ENCODE measurements at regions not wholly inside any gene's neighbourhood (a gene's known extent, or its start where the extent isn't known, plus 50 kb on each side); places are given as distances from the start of the nearest gene placed in this dataset.

DNA sequence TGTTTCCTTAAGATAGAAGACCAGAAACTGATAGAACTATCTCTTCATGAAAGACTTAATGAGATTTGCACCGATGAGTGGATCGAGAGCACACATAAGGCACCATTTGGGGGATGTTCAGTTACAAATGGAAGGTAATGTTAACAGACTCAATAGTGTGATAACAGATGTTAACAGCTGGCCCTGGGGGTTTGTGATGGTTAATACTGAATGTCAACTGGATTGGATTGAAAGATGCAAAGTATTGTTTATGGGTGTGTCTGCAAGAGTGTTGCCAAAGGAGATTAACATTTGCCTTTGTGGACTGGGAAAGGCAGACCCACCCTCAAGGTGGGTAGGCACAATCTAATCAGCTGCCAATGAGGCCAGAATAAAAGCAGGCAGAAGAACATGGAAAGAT lies 130.5 kb upstream of the DGKB start:
- no peaks in the 10 kb centered on the region for H3K4me1 ChIP-seq (ENCODE audit: insufficient read depth, low read length)

DNA sequence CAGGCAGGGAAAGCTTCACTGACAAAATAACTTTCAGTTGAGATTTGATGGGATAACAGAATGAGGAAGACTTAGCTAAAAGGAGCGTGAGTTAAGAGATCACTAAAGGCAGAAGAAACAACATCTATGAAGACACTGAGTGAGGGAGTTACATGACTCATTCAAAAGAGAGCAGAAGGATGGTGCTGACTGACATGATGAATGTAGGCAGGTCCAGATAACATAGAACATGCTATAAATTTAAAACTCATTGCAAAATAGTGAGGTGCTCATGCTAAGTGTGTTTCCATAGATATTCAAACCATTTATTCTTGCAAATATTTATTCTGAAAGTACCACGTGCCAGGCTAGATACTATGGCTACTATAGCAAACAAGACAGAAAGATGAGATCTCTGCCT lies 116.4 kb upstream of the DGKB start:
- Histone ChIP-seq H3K4me1 (ENCODE audit: insufficient read depth, low read length) (peaks cover 4% of the 10 kb centered on the region; the same call in 1 of the 2 replicates), H3K36me3 (ENCODE audit: insufficient read depth, low read length) (no peaks in the 10 kb centered on the region), H3K9me3 (ENCODE audit: control insufficient read depth, insufficient read depth, low read length) (no peaks in the 10 kb centered on the region), H3K9ac (ENCODE audit: low read depth, low read length) (no peak overlapping the region)

More for the DNA sequence above, 130.5 kb upstream of the DGKB start:
- Histone ChIP-seq H3K36me3 (ENCODE audit: insufficient read depth, low read length) (no peaks in the 10 kb centered on the region), H3K9me3 (ENCODE audit: control insufficient read depth, insufficient read depth, low read length) (no peaks in the 10 kb centered on the region), H3K9ac (ENCODE audit: low read depth, low read length) (no peak overlapping the region)

DNA sequence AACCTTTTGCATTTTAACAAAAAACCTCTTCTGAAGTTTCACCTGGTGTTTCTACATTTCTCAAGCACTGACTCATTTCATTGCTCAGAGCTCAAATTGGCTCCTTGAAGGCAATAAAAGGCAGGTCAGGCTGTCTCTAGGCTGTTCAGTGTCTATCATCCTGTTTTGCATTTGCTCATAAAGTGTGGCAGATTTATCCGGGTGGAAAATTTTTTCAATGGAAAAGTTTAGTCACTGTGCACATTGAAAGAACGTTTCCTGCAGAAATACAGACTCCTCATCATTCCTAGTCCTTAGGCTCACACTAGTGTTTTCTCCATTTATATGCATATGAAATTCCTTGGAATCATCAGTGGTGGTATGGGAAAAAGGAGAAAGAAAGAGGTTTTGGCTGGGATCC lies 114.2 kb upstream of the DGKB start:
- no peaks in the 10 kb centered on the region for H3K9me3 ChIP-seq (ENCODE audit: control insufficient read depth, insufficient read depth, low read length)
- no peaks in the 10 kb centered on the region for H3K36me3 ChIP-seq (ENCODE audit: insufficient read depth, low read length)
- H3K4me1 ChIP-seq (ENCODE audit: insufficient read depth, low read length) = peaks cover 7% of the 10 kb centered on the region
- no peak overlapping the region for H3K9ac ChIP-seq (ENCODE audit: low read depth, low read length)

DNA sequence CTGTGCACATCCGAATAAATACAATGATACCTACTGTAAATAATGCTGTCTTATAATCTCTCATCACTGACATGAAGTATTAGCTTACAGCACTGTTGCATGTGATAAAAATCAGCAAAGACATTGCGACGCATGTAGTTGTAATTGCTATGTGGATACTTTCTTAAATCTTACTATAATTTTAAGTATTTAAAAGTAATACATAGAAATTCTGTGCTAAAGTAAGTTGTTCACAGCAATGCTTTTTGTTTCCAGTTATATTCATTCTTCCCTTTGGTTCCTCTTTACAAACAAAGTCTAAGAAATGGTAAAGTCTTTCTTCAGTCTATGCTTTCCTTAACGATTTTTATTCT lies 113.7 kb upstream of the DGKB start:
- no peaks in the 10 kb centered on the region for H3K36me3 ChIP-seq (ENCODE audit: insufficient read depth, low read length)
- peaks cover 10% of the 10 kb centered on the region for H3K4me1 ChIP-seq (ENCODE audit: insufficient read depth, low read length)

DNA sequence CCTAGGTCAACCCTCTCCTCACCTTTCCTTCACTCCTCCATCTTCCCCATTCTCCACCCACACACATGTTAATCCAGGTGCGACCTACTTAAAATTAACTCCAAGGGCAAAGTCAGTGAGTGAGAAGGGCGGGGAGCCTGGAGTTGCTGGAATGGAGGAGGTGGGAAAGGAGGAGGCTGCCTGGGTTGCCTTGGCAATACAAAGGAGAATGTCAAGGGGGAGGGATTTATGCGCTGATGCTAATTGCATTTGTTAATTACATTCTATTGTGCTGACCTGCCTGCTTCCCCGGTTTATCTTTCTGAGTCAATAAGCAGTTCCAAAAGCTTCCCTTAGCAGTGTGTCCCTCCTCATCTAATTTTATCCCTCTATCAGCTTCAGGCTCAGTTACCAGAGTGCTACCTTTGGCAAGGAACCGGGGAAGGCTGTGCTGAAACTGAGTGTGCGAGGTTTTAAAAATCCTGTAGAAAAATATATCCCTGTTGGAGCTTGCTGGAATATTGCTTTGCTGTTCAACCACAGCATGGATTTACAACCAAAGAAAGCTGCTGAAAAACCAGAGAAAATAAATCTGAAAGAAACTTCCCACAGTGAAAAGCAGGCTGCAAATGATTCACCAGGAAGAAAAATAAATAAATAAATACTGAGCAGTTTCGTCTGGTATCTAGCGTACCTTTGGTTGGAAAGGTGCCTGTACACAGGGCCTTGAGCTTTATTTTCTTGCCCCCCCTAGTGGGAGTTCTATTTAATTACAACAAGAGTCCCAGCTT lies 113.2 kb upstream of the DGKB start:
- H3K4me1 ChIP-seq (ENCODE audit: insufficient read depth, low read length) = peaks cover 10% of the 10 kb centered on the region
- H3K9ac ChIP-seq (ENCODE audit: low read depth, low read length) = peak overlapping the region; percentile 52
- H3K9me3 ChIP-seq (ENCODE audit: control insufficient read depth, insufficient read depth, low read length) = no peaks in the 10 kb centered on the region

More for the DNA sequence above, 113.7 kb upstream of the DGKB start:
- no peaks in the 10 kb centered on the region for H3K9me3 ChIP-seq (ENCODE audit: control insufficient read depth, insufficient read depth, low read length)
- H3K9ac ChIP-seq (ENCODE audit: low read depth, low read length) = no peak overlapping the region

DNA sequence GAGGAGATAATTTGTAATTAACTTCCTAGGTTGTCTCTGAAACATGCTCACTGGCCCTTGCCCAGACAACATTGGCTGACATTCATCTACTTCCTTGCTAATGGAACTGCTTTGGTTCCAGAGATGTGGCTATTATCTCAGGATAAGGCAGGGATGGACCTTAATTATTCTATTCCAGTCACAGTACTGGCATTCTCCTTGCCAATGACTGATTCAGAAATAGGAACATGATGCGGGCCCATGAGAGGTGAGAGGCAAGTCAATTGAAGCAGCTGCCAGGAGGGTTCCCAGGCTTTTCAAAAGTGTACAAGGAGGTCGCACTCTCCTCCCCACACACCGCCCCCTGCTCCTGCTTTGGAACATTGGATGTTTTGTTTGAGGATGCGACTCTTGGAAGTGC lies 109.6 kb upstream of the DGKB start:
- no peaks in the 10 kb centered on the region for H3K36me3 ChIP-seq (ENCODE audit: insufficient read depth, low read length)
- H3K4me1 ChIP-seq (ENCODE audit: insufficient read depth, low read length) = peaks cover 10% of the 10 kb centered on the region
- H3K9me3 ChIP-seq (ENCODE audit: control insufficient read depth, insufficient read depth, low read length) = no peaks in the 10 kb centered on the region
- no peak overlapping the region for H3K9ac ChIP-seq (ENCODE audit: low read depth, low read length)

More for the DNA sequence above, 113.2 kb upstream of the DGKB start:
- no peaks in the 10 kb centered on the region for H3K36me3 ChIP-seq (ENCODE audit: insufficient read depth, low read length)

DNA sequence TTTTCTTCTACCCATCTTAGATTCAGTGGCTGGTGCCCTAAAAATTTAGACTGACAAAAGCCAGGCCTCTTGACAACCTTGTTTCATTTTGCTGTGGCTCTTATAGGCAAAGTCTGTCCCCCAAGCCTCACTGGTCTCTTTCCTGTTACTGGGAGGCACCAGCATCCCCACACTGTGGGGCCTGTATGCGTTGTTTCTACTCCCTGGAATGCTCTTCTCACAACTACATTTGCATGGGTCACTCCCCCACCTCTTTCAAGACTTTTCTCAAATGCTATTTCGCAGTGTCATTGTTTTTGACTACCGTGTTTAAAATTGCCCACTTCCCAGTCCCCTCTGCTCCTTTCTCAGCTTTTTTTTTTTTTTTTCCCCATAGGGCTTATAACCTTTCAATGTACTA lies 108.7 kb upstream of the DGKB start:
- Histone ChIP-seq H3K9me3 (ENCODE audit: control insufficient read depth, insufficient read depth, low read length) (no peaks in the 10 kb centered on the region), H3K9ac (ENCODE audit: low read depth, low read length) (no peak overlapping the region), H3K4me1 (ENCODE audit: insufficient read depth, low read length) (peaks cover 8% of the 10 kb centered on the region), H3K36me3 (ENCODE audit: insufficient read depth, low read length) (no peaks in the 10 kb centered on the region)

DNA sequence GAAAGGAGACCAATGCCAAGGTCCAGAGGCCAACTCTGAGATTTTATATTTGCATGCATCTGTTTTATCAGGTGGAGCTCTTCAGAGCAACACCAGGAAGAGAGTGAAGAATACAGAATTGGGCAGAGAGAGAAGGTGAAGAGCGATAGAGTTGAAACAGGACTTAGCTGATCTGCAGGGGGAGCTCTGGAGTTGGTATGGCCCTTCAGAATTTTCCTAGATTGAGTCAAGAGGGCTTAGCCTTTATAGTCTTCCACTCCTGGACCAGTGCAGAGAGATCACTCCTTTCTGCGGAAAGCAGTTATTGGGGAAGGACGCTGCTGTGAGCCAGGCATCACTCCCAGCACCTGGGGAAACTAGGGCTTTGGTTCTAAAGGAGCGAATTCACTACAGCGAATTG lies 105.0 kb upstream of the DGKB start:
- H3K9me3 ChIP-seq (ENCODE audit: control insufficient read depth, insufficient read depth, low read length) = no peaks in the 10 kb centered on the region
- peaks cover 6% of the 10 kb centered on the region; the same call in 1 of the 2 replicates for H3K4me1 ChIP-seq (ENCODE audit: insufficient read depth, low read length)
- no peaks in the 10 kb centered on the region for H3K36me3 ChIP-seq (ENCODE audit: insufficient read depth, low read length)
- no peak overlapping the region for H3K9ac ChIP-seq (ENCODE audit: low read depth, low read length)

DNA sequence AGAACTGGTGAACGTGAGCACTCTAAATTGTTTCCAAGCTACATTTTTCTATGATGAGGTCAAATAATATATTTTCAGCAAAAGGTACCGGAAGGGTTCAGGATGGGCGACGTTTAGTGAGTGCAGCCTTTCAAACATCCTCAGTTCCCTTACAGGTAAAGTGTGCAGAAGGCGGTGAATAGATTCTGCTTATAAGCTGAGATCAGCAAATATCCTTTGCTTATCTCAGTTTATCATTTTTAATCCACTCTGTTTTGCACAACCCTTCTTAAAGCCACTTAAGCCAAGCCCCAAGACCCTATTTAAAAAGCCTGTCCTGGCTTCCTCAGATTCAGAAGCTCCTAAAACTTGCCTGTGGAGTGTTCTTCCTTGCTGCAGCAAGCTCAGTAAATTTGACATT lies 103.1 kb upstream of the DGKB start:
- no peak overlapping the region for H3K9ac ChIP-seq (ENCODE audit: low read depth, low read length)
- H3K4me1 ChIP-seq (ENCODE audit: insufficient read depth, low read length) = no peaks in the 10 kb centered on the region
- H3K36me3 ChIP-seq (ENCODE audit: insufficient read depth, low read length) = no peaks in the 10 kb centered on the region
- H3K9me3 ChIP-seq (ENCODE audit: control insufficient read depth, insufficient read depth, low read length) = no peaks in the 10 kb centered on the region

DNA sequence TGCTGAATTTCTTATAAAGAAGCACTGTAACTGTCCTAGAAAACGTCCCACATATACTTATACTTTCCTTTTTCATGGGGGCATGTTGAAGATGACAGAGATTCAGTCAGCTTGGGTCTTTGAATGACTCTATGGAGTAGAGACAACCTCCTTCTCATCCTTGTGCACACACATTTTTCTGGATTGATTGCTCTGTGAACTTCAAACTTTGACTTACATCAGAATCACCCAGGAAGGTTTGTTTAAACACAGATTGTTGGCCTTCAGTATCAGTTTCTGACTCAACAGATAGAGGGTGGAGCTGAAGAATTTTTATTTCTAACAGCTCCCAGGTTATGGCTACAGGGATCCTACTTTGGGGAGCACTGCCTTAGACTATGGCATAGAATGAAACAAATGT lies 97.6 kb upstream of the DGKB start:
- Histone ChIP-seq H3K36me3 (ENCODE audit: insufficient read depth, low read length) (no peaks in the 10 kb centered on the region), H3K9me3 (ENCODE audit: control insufficient read depth, insufficient read depth, low read length) (no peaks in the 10 kb centered on the region), H3K4me1 (ENCODE audit: insufficient read depth, low read length) (no peaks in the 10 kb centered on the region), H3K9ac (ENCODE audit: low read depth, low read length) (no peak overlapping the region)

DNA sequence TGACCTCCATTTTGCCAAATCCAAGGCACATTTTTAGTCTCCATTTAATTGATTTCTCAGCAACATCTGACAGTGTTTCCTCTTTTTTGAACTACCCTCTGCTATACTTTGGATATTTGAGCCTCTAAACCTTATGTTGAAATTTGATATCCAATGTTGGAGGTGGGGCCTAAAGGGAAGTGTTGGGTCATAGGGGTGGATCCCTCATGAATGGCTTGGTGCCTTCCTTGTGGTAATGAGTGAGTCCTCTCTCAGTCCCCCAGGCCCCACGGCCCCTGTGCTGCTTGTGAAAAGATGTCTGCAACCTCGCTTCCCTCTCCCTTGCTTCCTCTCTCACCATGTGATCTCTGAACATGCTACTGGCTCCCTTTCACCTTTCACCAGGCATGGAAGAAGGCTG lies 96.8 kb upstream of the DGKB start:
- Histone ChIP-seq H3K9ac (ENCODE audit: low read depth, low read length) (no peak overlapping the region), H3K4me1 (ENCODE audit: insufficient read depth, low read length) (no peaks in the 10 kb centered on the region), H3K9me3 (ENCODE audit: control insufficient read depth, insufficient read depth, low read length) (no peaks in the 10 kb centered on the region), H3K36me3 (ENCODE audit: insufficient read depth, low read length) (no peaks in the 10 kb centered on the region)

DNA sequence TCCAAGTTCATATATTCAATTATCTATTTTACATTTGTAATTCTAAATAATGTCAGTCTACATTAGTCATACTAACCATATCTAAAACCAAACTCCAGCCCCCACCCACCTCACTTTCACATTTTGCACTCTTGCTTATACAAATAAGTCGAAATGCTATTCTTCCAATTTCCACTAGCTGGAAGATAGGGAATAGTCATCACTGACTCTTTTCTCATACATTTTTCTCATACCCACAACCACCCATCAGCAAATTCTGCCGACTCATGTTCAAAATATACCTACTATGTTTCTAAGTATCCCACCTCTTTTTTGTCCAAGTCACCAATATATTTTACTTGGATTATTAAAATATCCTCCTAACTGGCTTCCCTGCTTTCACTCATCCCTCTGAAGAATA lies 93.2 kb upstream of the DGKB start:
- Histone ChIP-seq H3K4me1 (ENCODE audit: insufficient read depth, low read length) (no peaks in the 10 kb centered on the region), H3K9me3 (ENCODE audit: control insufficient read depth, insufficient read depth, low read length) (no peaks in the 10 kb centered on the region), H3K9ac (ENCODE audit: low read depth, low read length) (no peak overlapping the region), H3K36me3 (ENCODE audit: insufficient read depth, low read length) (no peaks in the 10 kb centered on the region)

DNA sequence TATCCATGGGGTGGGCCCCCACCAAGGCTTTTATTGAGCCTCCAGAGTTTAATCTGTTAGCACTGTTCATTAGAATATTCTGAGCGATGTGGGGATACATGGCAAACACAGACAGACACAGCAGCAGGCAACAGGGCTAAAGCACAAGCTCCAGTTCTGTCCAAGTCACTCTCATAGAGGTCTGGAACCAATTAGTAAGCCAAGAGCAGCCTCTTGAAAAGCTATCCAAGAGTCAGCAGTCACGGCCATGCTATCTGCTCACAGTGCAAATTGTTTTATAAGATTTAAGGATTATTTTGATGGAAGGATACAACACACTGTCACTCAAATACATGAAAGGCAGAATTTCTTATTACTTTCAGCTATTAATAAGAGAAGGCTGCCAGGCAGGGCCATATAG lies 86.4 kb upstream of the DGKB start:
- H3K9ac ChIP-seq (ENCODE audit: low read depth, low read length) = no peak overlapping the region

DNA sequence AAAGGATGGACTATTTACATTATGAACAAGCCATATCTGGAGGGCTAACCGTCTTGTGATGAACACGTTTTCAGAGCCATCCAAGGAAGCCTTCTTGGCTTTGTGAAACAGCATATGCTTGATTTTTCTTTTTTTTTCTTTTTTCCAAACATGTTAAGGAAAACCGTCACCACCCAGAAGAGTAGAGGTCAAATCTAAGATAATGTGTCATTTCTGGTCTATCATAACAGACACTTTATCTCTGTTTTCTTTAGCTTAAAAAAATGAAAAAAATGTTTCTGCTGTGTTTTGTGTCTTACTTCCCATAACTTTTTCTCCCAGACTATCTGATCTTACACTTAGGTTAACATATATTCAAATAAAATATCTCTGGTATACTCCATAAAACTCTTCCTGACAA lies 76.1 kb upstream of the DGKB start:
- Histone ChIP-seq H3K4me1 (ENCODE audit: insufficient read depth, low read length) (no peaks in the 10 kb centered on the region), H3K9ac (ENCODE audit: low read depth, low read length) (no peak overlapping the region), H3K36me3 (ENCODE audit: insufficient read depth, low read length) (no peaks in the 10 kb centered on the region), H3K9me3 (ENCODE audit: control insufficient read depth, insufficient read depth, low read length) (no peaks in the 10 kb centered on the region)

More for the DNA sequence above, 86.4 kb upstream of the DGKB start:
- Histone ChIP-seq H3K9me3 (ENCODE audit: control insufficient read depth, insufficient read depth, low read length) (no peaks in the 10 kb centered on the region), H3K4me1 (ENCODE audit: insufficient read depth, low read length) (no peaks in the 10 kb centered on the region), H3K36me3 (ENCODE audit: insufficient read depth, low read length) (no peaks in the 10 kb centered on the region)

DNA sequence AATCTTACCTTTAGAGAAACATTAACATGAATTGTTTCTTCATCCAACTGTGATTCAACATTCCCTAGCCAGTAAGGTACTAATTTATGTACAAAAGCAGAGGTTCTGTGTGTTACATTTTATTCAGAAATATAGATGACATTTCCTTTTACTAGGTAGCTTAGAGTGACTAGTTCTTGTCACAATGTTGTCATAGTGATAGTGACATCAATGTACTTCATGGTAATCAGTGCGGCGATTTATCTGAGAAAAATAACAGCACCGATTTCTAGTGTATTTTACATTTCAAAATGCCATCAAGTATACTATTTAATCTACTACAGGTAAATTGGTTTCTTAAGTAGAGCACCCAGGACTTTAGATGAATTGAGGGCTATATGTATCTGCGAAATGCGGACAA lies 72.1 kb upstream of the DGKB start:
- H3K4me1 ChIP-seq (ENCODE audit: insufficient read depth, low read length) = no peaks in the 10 kb centered on the region
- no peaks in the 10 kb centered on the region for H3K9me3 ChIP-seq (ENCODE audit: control insufficient read depth, insufficient read depth, low read length)
- no peaks in the 10 kb centered on the region for H3K36me3 ChIP-seq (ENCODE audit: insufficient read depth, low read length)
- no peak overlapping the region for H3K9ac ChIP-seq (ENCODE audit: low read depth, low read length)
